NCI-H460 (cell line): ENCODE measurements at regions not wholly inside any gene's neighbourhood (a gene's known extent, or its start where the extent isn't known, plus 50 kb on each side); places are given as distances from the start of the nearest gene placed in this dataset.
"Not testable (repeated sequence)": the region's sequence is repeated elsewhere in the genome, so short reads cannot be mapped to it uniquely, and the experiment has no call there.

ENCODE experiments used
- DNase-seq: peaks from one replicate; pipeline ENCODE4 v3.0.0-alpha.2; 2016; ENCODE audit warnings: low read depth; ENCODE audit errors: extremely low read depth

DNA sequence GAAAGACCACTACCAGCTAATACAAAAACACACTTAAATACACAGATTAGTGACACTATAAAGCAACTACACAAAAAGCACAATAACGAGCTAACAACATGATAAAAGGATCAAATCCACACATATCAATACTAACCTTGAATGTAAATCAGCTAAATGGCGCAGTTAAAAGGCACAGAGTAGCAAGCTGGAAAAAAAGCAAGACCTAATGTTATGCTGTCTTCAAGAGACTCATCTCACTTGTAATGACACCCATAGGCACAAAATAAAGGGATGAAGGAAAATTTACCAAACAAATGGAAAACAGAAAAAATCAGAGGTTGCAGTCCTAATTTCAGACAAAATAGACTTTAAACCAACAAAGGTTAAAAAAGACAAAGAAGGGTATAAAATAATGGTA, 86.3 kb downstream of the NUS1 start:
- no peak for DNase-seq

GRCh38 chr6:117771403-117771802, 96.1 kb downstream of the NUS1 start:
- no peak for DNase-seq

DNA sequence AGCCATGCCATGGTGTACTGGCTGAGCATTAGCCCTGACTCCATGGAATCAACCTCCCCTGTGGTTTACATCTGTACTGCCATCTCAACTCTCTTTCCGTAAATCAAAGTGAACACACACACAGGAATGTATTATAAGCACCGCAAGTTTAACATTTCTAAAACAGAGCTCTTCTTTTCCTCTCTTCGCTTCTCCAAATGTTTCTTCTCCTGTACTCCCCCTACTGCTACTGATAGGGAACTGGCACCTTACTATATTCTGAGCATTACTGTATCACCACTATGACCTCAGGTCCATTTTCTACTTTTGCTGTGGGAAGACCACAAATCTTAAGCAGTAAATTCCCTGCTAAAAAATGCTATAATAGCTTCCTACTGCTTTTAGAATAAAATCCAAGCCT, 101.2 kb downstream of the NUS1 start:
- no peak for DNase-seq

- DNase-seq: no peak
Measured at GRCh38 chr6:117781550-117781949, 106.3 kb downstream of the NUS1 start.

DNA sequence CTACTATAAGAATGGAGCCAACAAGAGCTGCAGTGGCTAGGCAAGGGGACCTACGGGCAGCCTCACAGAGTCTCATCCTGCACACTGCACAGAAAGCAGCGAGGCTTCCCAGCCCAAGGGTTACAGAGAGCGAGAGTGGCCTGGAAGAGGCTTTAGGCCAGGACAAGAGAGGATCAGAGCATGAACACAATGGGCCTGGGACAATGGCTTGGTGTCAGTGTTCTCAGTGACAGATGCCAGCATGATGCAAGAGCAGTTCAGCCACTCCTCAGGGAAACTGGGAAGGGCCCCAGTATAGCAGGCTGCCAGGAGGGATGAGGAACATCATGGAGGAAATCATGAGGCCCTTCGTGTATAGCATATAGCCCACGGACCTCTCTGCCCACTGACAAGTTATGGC, 108.0 kb downstream of the NUS1 start:
- DNase-seq: no peak

DNA sequence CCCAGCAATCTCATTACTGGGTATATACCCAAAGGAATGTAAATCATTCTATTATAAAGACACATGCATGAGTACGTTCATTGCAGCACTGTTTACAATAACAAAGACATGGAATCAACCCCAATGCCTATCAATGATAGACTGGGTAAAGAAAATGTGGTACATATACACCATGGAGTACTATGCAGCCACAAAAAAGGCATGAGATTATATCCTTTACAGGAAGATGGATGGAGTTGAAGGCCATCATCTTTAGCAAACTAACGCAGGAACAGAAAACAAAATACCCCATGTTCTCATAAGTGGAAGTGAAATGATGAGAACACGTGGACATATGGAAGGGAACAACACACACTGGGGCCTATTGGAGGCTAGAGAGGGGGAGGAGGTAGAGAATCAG, 115.7 kb downstream of the NUS1 start:
- no peak for DNase-seq

GRCh38 chr6:117795234-117795633, 111.8 kb upstream of the SLC35F1 start:
- DNase-seq: no peak

- DNase-seq: not testable (repeated sequence)
Measured at GRCh38 chr6:117798819-117799218, 108.2 kb upstream of the SLC35F1 start.

- no peak for DNase-seq
Measured at GRCh38 chr6:117810269-117810668, 96.8 kb upstream of the SLC35F1 start.

DNA sequence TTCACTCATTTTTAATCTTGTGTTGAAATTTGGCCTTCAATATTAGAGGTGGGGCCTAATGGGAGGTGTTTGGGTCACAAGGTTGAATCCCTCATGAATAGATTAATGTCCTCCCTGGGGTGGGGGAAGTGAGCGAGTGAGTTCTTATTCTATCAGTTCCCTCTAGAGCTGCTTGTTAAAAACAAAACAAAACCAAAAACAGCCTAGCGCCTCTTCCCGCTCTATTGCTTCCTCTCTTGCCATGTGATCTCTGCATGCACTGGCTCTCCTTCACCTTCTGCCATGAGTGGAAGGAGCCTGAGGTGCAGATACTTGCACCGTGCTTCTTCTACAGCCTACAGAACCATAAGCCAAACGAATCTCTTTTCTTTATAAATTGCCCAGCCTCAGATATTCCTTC, 89.6 kb upstream of the SLC35F1 start:
- DNase-seq: no peak

- DNase-seq: no peak
Measured at GRCh38 chr6:117817992-117818391, 89.1 kb upstream of the SLC35F1 start.

DNA sequence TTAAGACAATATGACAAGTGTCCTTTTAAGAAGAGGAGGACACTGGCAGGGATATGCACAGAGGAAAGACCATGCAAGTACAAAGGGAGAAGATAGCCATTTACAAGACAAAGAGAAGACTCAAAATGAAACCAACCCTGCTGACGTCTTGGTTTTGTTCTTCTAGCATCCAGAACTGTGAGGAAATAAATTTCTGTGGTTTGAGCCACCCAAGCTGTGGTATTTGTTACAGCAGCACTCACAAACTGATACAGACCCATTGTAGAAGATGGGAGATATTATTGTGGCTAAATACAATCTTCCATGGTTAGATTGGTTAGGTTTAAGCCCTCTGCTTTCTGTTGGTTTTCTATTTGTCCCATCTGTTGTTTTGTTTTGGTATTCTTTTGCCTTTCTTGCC, 88.6 kb upstream of the SLC35F1 start:
- DNase-seq: no peak

- DNase-seq: no peak
Measured at GRCh38 chr6:117829594-117830319, 77.3 kb upstream of the SLC35F1 start.

DNA sequence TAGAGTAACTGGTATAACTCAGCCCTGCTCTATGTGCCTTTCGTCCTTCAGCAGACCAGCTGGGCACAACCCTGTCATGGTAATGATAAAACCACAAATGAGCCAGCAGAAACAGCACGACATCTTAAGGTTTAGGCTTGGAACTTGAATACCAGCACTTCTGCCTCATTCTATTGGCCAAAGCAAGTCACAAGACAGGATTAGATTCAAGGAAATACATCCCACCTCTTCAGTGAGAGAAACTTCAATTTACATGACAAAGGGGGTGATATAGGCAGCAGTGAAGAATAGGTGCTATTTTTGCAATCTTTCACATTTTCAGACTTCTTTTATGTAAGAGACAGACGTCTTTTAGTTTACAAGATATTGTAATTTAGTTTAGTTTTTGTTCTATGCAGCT, 69.8 kb upstream of the SLC35F1 start:
- no peak for DNase-seq

- peak; percentile 36 for DNase-seq
Measured at GRCh38 chr6:117840541-117840983, 66.5 kb upstream of the SLC35F1 start.

GRCh38 chr6:117847912-117848311, 59.2 kb upstream of the SLC35F1 start:
- no peak for DNase-seq

DNA sequence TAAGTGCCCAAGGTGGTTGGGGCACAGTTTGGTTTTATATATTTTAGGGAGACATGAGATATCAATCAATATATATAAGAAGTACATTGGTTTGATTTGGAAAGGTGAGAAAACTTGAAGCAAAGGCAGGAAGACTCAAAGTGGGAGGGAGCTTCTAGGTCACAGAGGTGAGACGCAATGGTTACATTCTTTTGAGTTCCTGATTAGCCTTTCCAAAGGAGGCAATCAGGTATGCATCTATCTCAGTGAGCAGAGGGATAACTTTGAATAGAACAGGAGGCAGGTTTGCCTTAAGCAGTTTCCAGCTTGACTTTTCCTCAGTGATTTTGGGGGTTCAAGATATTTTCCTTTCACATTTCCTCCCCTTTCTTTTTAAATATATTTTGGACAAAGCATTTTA, 58.0 kb upstream of the SLC35F1 start:
- no peak for DNase-seq
